Pancreas (tissue), 10 donors: ENCODE measurements at regions not wholly inside any gene's neighbourhood (a gene's known extent, or its start where the extent isn't known, plus 50 kb on each side); places are given as distances from the start of the nearest gene placed in this dataset.

Experiments
- ATAC-seq, 4 donors: fragments of 200-7000 bp; cut with Tn5 transposase; one replicate each; pipeline versions ENCODE4 v1.8.0 to v1.9.1; 2020; ENCODE audit warnings: mild to moderate bottlenecking in 4 of 4, moderate library complexity in 4 of 4
- DNase-seq, 6 donors: peaks; one replicate each; pipeline ENCODE4 v3.0.0-alpha.2; 2020
- FAIRE-seq: peaks from 2 replicates; lab custom pipeline; 2012; peaks lifted over from hg19 to GRCh38; lab: Jason Lieb, UNC
- H3K27ac ChIP-seq, 4 donors: fragments of 200-600 bp; sonication (generic); 1 replicate in 3 of 4; 2 replicates in 1 of 4; pipeline versions ENCODE4 v1.5.0 to v1.8.0; 2020
- H3K27me3 ChIP-seq, 4 donors: fragments of 200-600 bp; one replicate each; pipeline ENCODE4 v1.8.0; 2021
- H3K36me3 ChIP-seq, 3 donors: fragments of 200-600 bp; sonication (generic) in 1 of 3; one replicate each; pipeline versions ENCODE4 v1.5.0 to v1.8.0; 2020 to 2021
- H3K4me1 ChIP-seq, 3 donors: fragments of 200-600 bp; one replicate each; pipeline ENCODE4 v1.8.0; 2021
- H3K4me3 ChIP-seq, 4 donors: fragments of 200-600 bp; sonication (generic) in 2 of 4; one replicate each; pipeline versions ENCODE4 v1.5.0 to v1.8.0; 2020 to 2021
- H3K9me3 ChIP-seq, 4 donors: fragments of 200-600 bp; one replicate each; pipeline ENCODE4 v1.8.0; 2021
- CTCF ChIP-seq, 4 donors: fragments of 200-600 bp; sonication (generic) in 3 of 4; IDR thresholded peaks; one replicate each; pipeline versions ENCODE4 v1.5.0 to v1.8.0; 2021; ENCODE audit warnings: antibody characterized with exemption in 4 of 4
- WGBS, 2 donors: extraction: QIAGEN DNeasy Blood & Tissue Kit; methylation state at CpG; one replicate each; pipeline ENCODE4 v1.1.7; 2013; 5-methylcytosine and 5-hydroxymethylcytosine counted together
- intact Hi-C, 3 donors: fragments of 100-400 bp; cut with DNase I; formaldehyde crosslinking; loops; one replicate each; pipeline versions ENCODE4 v1.11.1 to v1.14.2; 2022
- donor health status: healthy with polysubstance abuse.
- donor health status: DM: no; HTN: no; CAD: no; lungs with moderate emphysema.
- donor health status: DM: no; HTN: no; CAD: no.
- donor health status: control.
- donor health status: control.
- donor health status: Bipolar disorder and iron deficiency.
- donor health status: DM: yes; HTN: yes; CAD: no.
- donor health status: DM: no; HTN: no; CAD: no.
- donor health status: DM: no; HTN: no; CAD: no.
- donor health status: DM: yes; HTN: yes; CAD: no.

- H3K27ac ChIP-seq: no peak overlapping the region
- H3K9me3 ChIP-seq: no peaks in the 10 kb centered on the region
- H3K27me3 ChIP-seq: peaks cover 0 to 4% (median 0%) of the 10 kb centered on the region in 4 donors
- FAIRE-seq (no peak), ATAC-seq (no peak), DNase-seq (no peak)
- H3K4me3 ChIP-seq: no peak overlapping the region
- WGBS, 2 donors: 32 to 42% methylated on average over 9 of the region's 9 CpGs
- intact Hi-C loops: loop anchor here in 1 of 3 donors (10.0 kb wide), 1 partner anchor 631 kb away; no protein-coding TSS in a partner anchor
- TF ChIP-seq CTCF (IDR thresholded peaks at IDR 0.05): no peak
- no peaks in the 10 kb centered on the region for H3K4me1 ChIP-seq
- H3K36me3 ChIP-seq: no peaks in the 10 kb centered on the region
Measured at GRCh38 chr15:95295896-95296625, 1034.4 kb upstream of the NR2F2 start.

DNA sequence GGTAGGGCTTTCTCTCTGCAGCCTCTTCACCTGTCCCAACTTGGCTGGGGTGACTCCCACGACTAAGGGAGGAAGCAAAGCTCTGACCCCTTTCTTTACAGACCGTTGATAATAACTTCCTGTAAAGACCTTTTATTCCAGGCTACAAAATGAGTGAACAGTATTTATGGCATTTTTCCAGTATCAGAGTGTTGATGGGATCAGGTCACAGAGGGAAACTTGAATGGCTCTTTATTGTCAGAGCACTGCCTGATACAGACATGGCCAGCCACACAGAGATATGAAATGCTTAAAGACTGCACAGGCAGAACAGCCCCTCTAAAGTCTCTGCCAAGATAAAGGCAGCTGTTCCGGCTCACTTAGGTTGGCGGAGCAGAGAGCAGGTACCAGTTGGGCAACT lies 1033.9 kb upstream of the NR2F2 start:
- no peaks in the 10 kb centered on the region for H3K4me1 ChIP-seq
- 24 to 27% methylated on average over 4 of the region's 4 CpGs for WGBS, 2 donors
- no peak overlapping the region for H3K4me3 ChIP-seq
- no peaks in the 10 kb centered on the region for H3K36me3 ChIP-seq
- H3K9me3 ChIP-seq: no peaks in the 10 kb centered on the region
- peaks cover 0 to 4% (median 0%) of the 10 kb centered on the region in 4 donors for H3K27me3 ChIP-seq
- TF ChIP-seq CTCF (IDR thresholded peaks at IDR 0.05): no peak
- intact Hi-C loops: loop anchor here in 1 of 3 donors (10.0 kb wide), 1 partner anchor 632 kb away; no protein-coding TSS in a partner anchor
- FAIRE-seq (no peak), ATAC-seq (peak in 2 of 4 donors; percentile 15 to 34), DNase-seq (no peak)
- no peak overlapping the region for H3K27ac ChIP-seq

- H3K4me3 ChIP-seq: no peak overlapping the region
- no peaks in the 10 kb centered on the region for H3K4me1 ChIP-seq
- WGBS, 2 donors: 82 to 83% methylated on average over 4 of the region's 4 CpGs
- FAIRE-seq (no peak), ATAC-seq (no peak), DNase-seq (no peak)
- H3K36me3 ChIP-seq: no peaks in the 10 kb centered on the region
- no peaks in the 10 kb centered on the region for H3K9me3 ChIP-seq
- intact Hi-C loops: loop anchor here in 1 of 3 donors (10.0 kb wide), 1 partner anchor 634 kb away; no protein-coding TSS in a partner anchor
- no peak overlapping the region for H3K27ac ChIP-seq
- no peak for TF ChIP-seq CTCF (IDR thresholded peaks at IDR 0.05)
- peaks cover 0 to 4% (median 0%) of the 10 kb centered on the region in 4 donors for H3K27me3 ChIP-seq
Measured at GRCh38 chr15:95298729-95299128, 1031.8 kb upstream of the NR2F2 start.

- H3K27me3 ChIP-seq: peaks cover 0 to 4% (median 0%) of the 10 kb centered on the region in 4 donors
- no peaks in the 10 kb centered on the region for H3K4me1 ChIP-seq
- no peak overlapping the region for H3K4me3 ChIP-seq
- H3K27ac ChIP-seq: no peak overlapping the region
- no peak for TF ChIP-seq CTCF (IDR thresholded peaks at IDR 0.05)
- H3K9me3 ChIP-seq: no peaks in the 10 kb centered on the region
- 68 to 69% methylated on average over 4 of the region's 4 CpGs for WGBS, 2 donors
- intact Hi-C loops: no loop called here
- DNase-seq: no peak
- FAIRE-seq: no peak
- no peak for ATAC-seq
- no peaks in the 10 kb centered on the region for H3K36me3 ChIP-seq
Measured at GRCh38 chr15:95300958-95301357, 1029.5 kb upstream of the NR2F2 start.

- FAIRE-seq (no peak), DNase-seq (no peak), ATAC-seq (no peak)
- intact Hi-C loops: no loop called here
- Histone ChIP-seq H3K4me3 (no peak overlapping the region), H3K9me3 (no peaks in the 10 kb centered on the region), H3K4me1 (no peaks in the 10 kb centered on the region), H3K36me3 (no peaks in the 10 kb centered on the region), H3K27ac (no peak overlapping the region), H3K27me3 (peaks cover 0 to 4% (median 0%) of the 10 kb centered on the region in 4 donors)
- 65 to 85% methylated on average over 3 of the region's 3 CpGs for WGBS, 2 donors
- TF ChIP-seq CTCF (IDR thresholded peaks at IDR 0.05): no peak
Measured at GRCh38 chr15:95302206-95302605, 1028.3 kb upstream of the NR2F2 start.
